ENCODE measurements at regions not wholly inside any gene's neighbourhood (a gene's known extent, or its start where the extent isn't known, plus 50 kb on each side); places are given as distances from the start of the nearest gene placed in this dataset.
"Not testable (repeated sequence)": the region's sequence is repeated elsewhere in the genome, so short reads cannot be mapped to it uniquely, and the experiment has no call there.

- Histone ChIP-seq H3K36me3 (ENCODE audit: control insufficient read depth, insufficient read depth, low read length) (no peaks in the 10 kb centered on the region), H2BK5ac (ENCODE audit: low read length) (no peak overlapping the region), H3K4me2 (ENCODE audit: low read length) (no peak overlapping the region), H4K5ac (ENCODE audit: low read length) (no peak overlapping the region), H3K27ac (ENCODE audit: low read depth, low read length) (no peak overlapping the region), H2BK15ac (replicated peaks; ENCODE audit: low read depth) (no peak overlapping the region), H3K23ac (ENCODE audit: low read length) (no peak overlapping the region), H3K79me2 (ENCODE audit: control insufficient read depth, insufficient read depth, low read length) (no peaks in the 10 kb centered on the region), H2BK120ac (ENCODE audit: low read depth, low read length) (no peak overlapping the region), H3K18ac (ENCODE audit: low read length) (no peak overlapping the region), H2AK5ac (ENCODE audit: low read length) (no peak overlapping the region), H4K8ac (ENCODE audit: low read depth, low read length) (no peak overlapping the region), H3K9ac (ENCODE audit: low read length) (no peak overlapping the region), H3K27me3 (ENCODE audit: insufficient read depth, low read length, poor library complexity) (no peaks in the 10 kb centered on the region), H3K4me3 (ENCODE audit: low read length) (no peak overlapping the region), H3K56ac (ENCODE audit: low read length) (no peak overlapping the region), H3K4ac (ENCODE audit: low read depth, low read length) (no peak overlapping the region), H3K4me1 (ENCODE audit: control insufficient read depth, low read depth, low read length) (no peaks in the 10 kb centered on the region), H3K79me1 (ENCODE audit: low read length) (no peaks in the 10 kb centered on the region)
- WGBS (ENCODE audit: extremely low coverage, insufficient coverage, low lambda C conversion rate) = no CpG with 5 or more reads among the region's 10 CpGs
- no peak for DNase-seq
These were observed 117.9 kb upstream of the TNRC6C start for GRCh38 chr17:77840513-77841165.

- H2BK15ac ChIP-seq (replicated peaks; ENCODE audit: low read depth) = no peak overlapping the region
- H2BK120ac ChIP-seq (ENCODE audit: low read depth, low read length) = no peak overlapping the region
- no peak overlapping the region for H3K27ac ChIP-seq (ENCODE audit: low read depth, low read length)
- H2BK5ac ChIP-seq (ENCODE audit: low read length) = no peak overlapping the region
- WGBS (ENCODE audit: extremely low coverage, insufficient coverage, low lambda C conversion rate) = no CpG with 5 or more reads among the region's 8 CpGs
- H3K9ac ChIP-seq (ENCODE audit: low read length) = no peak overlapping the region
- no peak overlapping the region for H3K56ac ChIP-seq (ENCODE audit: low read length)
- no peak overlapping the region for H4K8ac ChIP-seq (ENCODE audit: low read depth, low read length)
- no peak for DNase-seq
- no peaks in the 10 kb centered on the region for H3K79me2 ChIP-seq (ENCODE audit: control insufficient read depth, insufficient read depth, low read length)
- H3K79me1 ChIP-seq (ENCODE audit: low read length) = no peaks in the 10 kb centered on the region
- no peaks in the 10 kb centered on the region for H3K4me1 ChIP-seq (ENCODE audit: control insufficient read depth, low read depth, low read length)
- no peaks in the 10 kb centered on the region for H3K36me3 ChIP-seq (ENCODE audit: control insufficient read depth, insufficient read depth, low read length)
- H3K4ac ChIP-seq (ENCODE audit: low read depth, low read length) = no peak overlapping the region
- H4K5ac ChIP-seq (ENCODE audit: low read length) = no peak overlapping the region
- no peak overlapping the region for H2AK5ac ChIP-seq (ENCODE audit: low read length)
- no peak overlapping the region for H3K18ac ChIP-seq (ENCODE audit: low read length)
- no peak overlapping the region for H3K4me3 ChIP-seq (ENCODE audit: low read length)
- H3K27me3 ChIP-seq (ENCODE audit: insufficient read depth, low read length, poor library complexity) = no peaks in the 10 kb centered on the region
- H3K4me2 ChIP-seq (ENCODE audit: low read length) = no peak overlapping the region
- H3K23ac ChIP-seq (ENCODE audit: low read length) = no peak overlapping the region
These were observed 116.6 kb upstream of the TNRC6C start for GRCh38 chr17:77841742-77842527.

GRCh38 chr17:77842528-77843147 lies 115.9 kb upstream of the TNRC6C start:
- Histone ChIP-seq H4K5ac (ENCODE audit: low read length) (no peak overlapping the region), H3K9ac (ENCODE audit: low read length) (no peak overlapping the region), H3K4me2 (ENCODE audit: low read length) (no peak overlapping the region), H2AK5ac (ENCODE audit: low read length) (no peak overlapping the region), H3K4ac (ENCODE audit: low read depth, low read length) (no peak overlapping the region), H3K27me3 (ENCODE audit: insufficient read depth, low read length, poor library complexity) (no peaks in the 10 kb centered on the region), H3K56ac (ENCODE audit: low read length) (no peak overlapping the region), H2BK120ac (ENCODE audit: low read depth, low read length) (no peak overlapping the region), H2BK5ac (ENCODE audit: low read length) (no peak overlapping the region), H3K4me1 (ENCODE audit: control insufficient read depth, low read depth, low read length) (no peaks in the 10 kb centered on the region), H4K8ac (ENCODE audit: low read depth, low read length) (no peak overlapping the region), H3K79me1 (ENCODE audit: low read length) (no peaks in the 10 kb centered on the region), H3K23ac (ENCODE audit: low read length) (no peak overlapping the region), H3K18ac (ENCODE audit: low read length) (no peak overlapping the region), H3K4me3 (ENCODE audit: low read length) (no peak overlapping the region), H2BK15ac (replicated peaks; ENCODE audit: low read depth) (no peak overlapping the region), H3K27ac (ENCODE audit: low read depth, low read length) (no peak overlapping the region), H3K36me3 (ENCODE audit: control insufficient read depth, insufficient read depth, low read length) (no peaks in the 10 kb centered on the region), H3K79me2 (ENCODE audit: control insufficient read depth, insufficient read depth, low read length) (no peaks in the 10 kb centered on the region)
- WGBS (ENCODE audit: extremely low coverage, insufficient coverage, low lambda C conversion rate) = no CpG with 5 or more reads among the region's 10 CpGs
- no peak for DNase-seq

- H3K4ac ChIP-seq (ENCODE audit: low read depth, low read length); DNase-seq; H3K27ac ChIP-seq (ENCODE audit: low read depth, low read length); H3K36me3 ChIP-seq (ENCODE audit: control insufficient read depth, insufficient read depth, low read length); H2BK120ac ChIP-seq (ENCODE audit: low read depth, low read length); H2BK5ac ChIP-seq (ENCODE audit: low read length); H3K56ac ChIP-seq (ENCODE audit: low read length); H4K5ac ChIP-seq (ENCODE audit: low read length); H3K4me3 ChIP-seq (ENCODE audit: low read length); H4K8ac ChIP-seq (ENCODE audit: low read depth, low read length); H2BK15ac ChIP-seq (replicated peaks; ENCODE audit: low read depth); H3K23ac ChIP-seq (ENCODE audit: low read length); H3K4me1 ChIP-seq (ENCODE audit: control insufficient read depth, low read depth, low read length); H3K27me3 ChIP-seq (ENCODE audit: insufficient read depth, low read length, poor library complexity); H3K9ac ChIP-seq (ENCODE audit: low read length); H3K79me2 ChIP-seq (ENCODE audit: control insufficient read depth, insufficient read depth, low read length); H3K18ac ChIP-seq (ENCODE audit: low read length); H3K4me2 ChIP-seq (ENCODE audit: low read length); H2AK5ac ChIP-seq (ENCODE audit: low read length); H3K79me1 ChIP-seq (ENCODE audit: low read length): not testable (repeated sequence)
- WGBS (ENCODE audit: extremely low coverage, insufficient coverage, low lambda C conversion rate) = no CpG with 5 or more reads among the region's 13 CpGs
These were observed 115.1 kb upstream of the TNRC6C start for GRCh38 chr17:77843255-77843895.

- H3K36me3 ChIP-seq (ENCODE audit: control insufficient read depth, insufficient read depth, low read length) = no peaks in the 10 kb centered on the region
- H3K27ac ChIP-seq (ENCODE audit: low read depth, low read length) = no peak overlapping the region
These were observed 114.6 kb upstream of the TNRC6C start for GRCh38 chr17:77843896-77844295.

More at GRCh38 chr17:77843896-77844295, 114.6 kb upstream of the TNRC6C start:
- H2BK15ac ChIP-seq (replicated peaks; ENCODE audit: low read depth) = no peak overlapping the region
- no peak for DNase-seq
- no peak overlapping the region for H3K56ac ChIP-seq (ENCODE audit: low read length)
- no peak overlapping the region for H2BK5ac ChIP-seq (ENCODE audit: low read length)
- H3K4me1 ChIP-seq (ENCODE audit: control insufficient read depth, low read depth, low read length) = no peaks in the 10 kb centered on the region
- no CpG with 5 or more reads among the region's 2 CpGs for WGBS (ENCODE audit: extremely low coverage, insufficient coverage, low lambda C conversion rate)
- H3K27me3 ChIP-seq (ENCODE audit: insufficient read depth, low read length, poor library complexity) = no peaks in the 10 kb centered on the region
- no peak overlapping the region for H2AK5ac ChIP-seq (ENCODE audit: low read length)
- H4K5ac ChIP-seq (ENCODE audit: low read length) = no peak overlapping the region
- H3K79me2 ChIP-seq (ENCODE audit: control insufficient read depth, insufficient read depth, low read length) = no peaks in the 10 kb centered on the region
- no peak overlapping the region for H3K9ac ChIP-seq (ENCODE audit: low read length)
- no peak overlapping the region for H4K8ac ChIP-seq (ENCODE audit: low read depth, low read length)
- H2BK120ac ChIP-seq (ENCODE audit: low read depth, low read length) = no peak overlapping the region
- no peak overlapping the region for H3K23ac ChIP-seq (ENCODE audit: low read length)
- no peak overlapping the region for H3K4ac ChIP-seq (ENCODE audit: low read depth, low read length)
- H3K18ac ChIP-seq (ENCODE audit: low read length) = no peak overlapping the region
- no peaks in the 10 kb centered on the region for H3K79me1 ChIP-seq (ENCODE audit: low read length)
- H3K4me2 ChIP-seq (ENCODE audit: low read length) = no peak overlapping the region
- H3K4me3 ChIP-seq (ENCODE audit: low read length) = no peak overlapping the region

Data from mesendoderm (in vitro differentiated cells).